ENCODE measurements at regions not wholly inside any gene's neighbourhood (a gene's known extent, or its start where the extent isn't known, plus 50 kb on each side); places are given as distances from the start of the nearest gene placed in this dataset.
"Not testable (repeated sequence)": the region's sequence is repeated elsewhere in the genome, so short reads cannot be mapped to it uniquely, and the experiment has no call there.

DNA sequence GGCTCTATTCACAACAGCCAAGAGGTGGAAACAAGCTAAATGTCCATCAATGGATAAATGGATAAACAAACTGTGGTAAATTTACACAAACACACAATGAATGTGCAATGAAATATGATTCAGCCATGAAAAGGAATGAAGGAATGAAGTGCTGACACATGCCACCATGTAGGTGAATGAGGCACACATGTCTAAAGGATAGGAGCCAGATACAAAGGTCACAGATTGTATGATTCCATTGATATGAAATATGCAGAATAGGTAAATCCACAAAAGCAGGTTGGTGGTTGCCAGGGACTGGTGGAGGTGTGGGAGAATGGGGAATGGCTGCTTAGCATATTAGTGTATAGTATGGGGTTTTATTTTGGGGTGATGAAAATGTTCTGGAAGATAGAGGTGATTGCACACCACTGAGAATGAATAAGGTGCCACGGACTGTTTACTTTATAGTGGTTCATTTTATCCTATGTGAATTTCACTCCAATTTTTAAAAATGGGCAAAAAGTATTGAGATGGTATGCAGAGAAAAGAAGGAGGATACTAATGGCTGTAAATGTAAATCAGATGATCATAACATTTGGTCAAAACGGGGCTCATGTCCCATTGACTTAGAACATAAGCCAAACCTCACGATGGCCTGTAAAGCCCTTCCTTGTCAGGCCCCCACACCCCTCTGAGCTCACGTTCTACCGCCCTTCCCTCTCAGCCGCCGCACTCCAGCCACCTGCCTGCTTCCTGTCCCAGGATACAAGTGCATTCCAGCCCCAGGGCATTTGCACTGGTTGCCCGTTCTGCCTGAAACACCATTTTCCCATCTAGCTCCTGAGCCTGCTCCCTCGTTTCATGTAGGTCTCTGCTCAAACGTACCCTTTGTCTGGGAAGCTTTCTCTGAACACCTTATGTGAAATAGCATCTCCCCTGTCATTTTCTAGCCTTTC, 165.5 kb downstream of the DDX1 start:
- DNase-seq, result no peak
- intact Hi-C loops (cut with DNase I; ENCODE audit: low total_unique reads), result no loop called here
- H3K36me3 ChIP-seq, result no peaks in the 10 kb centered on the region
- H3K27ac ChIP-seq, result no peak overlapping the region
- H3K9me3 ChIP-seq, result no peaks in the 10 kb centered on the region
- no peaks in the 10 kb centered on the region for H3K27me3 ChIP-seq
- no peaks in the 10 kb centered on the region for H3K4me1 ChIP-seq
- H3K4me3 ChIP-seq, result no peak overlapping the region
- TF ChIP-seq, protein P1, sequence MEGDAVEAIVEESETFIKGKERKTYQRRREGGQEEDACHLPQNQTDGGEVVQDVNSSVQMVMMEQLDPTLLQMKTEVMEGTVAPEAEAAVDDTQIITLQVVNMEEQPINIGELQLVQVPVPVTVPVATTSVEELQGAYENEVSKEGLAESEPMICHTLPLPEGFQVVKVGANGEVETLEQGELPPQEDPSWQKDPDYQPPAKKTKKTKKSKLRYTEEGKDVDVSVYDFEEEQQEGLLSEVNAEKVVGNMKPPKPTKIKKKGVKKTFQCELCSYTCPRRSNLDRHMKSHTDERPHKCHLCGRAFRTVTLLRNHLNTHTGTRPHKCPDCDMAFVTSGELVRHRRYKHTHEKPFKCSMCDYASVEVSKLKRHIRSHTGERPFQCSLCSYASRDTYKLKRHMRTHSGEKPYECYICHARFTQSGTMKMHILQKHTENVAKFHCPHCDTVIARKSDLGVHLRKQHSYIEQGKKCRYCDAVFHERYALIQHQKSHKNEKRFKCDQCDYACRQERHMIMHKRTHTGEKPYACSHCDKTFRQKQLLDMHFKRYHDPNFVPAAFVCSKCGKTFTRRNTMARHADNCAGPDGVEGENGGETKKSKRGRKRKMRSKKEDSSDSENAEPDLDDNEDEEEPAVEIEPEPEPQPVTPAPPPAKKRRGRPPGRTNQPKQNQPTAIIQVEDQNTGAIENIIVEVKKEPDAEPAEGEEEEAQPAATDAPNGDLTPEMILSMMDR (IDR thresholded peaks at IDR 0.05), result no peak
- TF ChIP-seq POLR2A (IDR thresholded peaks at IDR 0.05), result no peak

DNA sequence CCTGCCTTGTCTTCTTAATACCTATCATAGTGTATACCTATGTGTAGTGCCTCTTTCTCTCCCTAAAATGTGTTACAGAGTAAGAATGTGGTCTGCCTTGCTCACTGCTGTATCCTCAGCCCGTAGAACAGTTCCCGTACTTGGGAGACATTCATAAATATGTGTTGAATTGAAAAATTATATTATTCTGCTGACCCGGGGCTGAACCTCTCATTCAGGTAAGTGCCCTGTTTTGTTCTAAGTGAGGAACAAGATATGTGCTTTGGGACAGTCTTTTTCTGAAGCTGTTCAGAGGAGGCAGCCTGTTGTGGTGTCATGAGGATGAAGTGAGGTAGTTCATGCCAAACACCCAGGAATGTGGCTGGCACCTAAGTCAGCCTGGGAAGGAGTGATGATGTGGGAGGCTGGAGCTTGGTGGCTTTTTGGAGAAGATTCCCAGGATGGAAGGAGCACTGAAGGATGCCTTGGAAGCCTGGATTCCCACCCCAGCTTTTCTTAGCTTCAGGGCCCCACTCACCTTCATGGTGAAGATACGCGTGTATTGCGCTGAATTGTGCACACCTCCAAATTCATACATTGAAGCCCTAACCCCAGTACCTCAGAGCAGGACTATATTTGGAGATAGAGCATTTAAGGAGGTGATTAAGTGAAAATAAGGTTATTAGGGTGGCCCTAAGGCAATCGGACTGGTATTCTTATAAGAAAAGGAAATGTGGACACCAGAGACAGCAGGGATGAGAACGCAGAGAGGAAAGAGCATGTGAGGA, 166.3 kb downstream of the DDX1 start:
- H3K27ac ChIP-seq, result no peak overlapping the region
- no peak overlapping the region for H3K4me3 ChIP-seq
- H3K36me3 ChIP-seq, result no peaks in the 10 kb centered on the region
- TF ChIP-seq, protein P1 (IDR thresholded peaks at IDR 0.05), result no peak
- no peak for TF ChIP-seq POLR2A (IDR thresholded peaks at IDR 0.05)
- no peaks in the 10 kb centered on the region for H3K27me3 ChIP-seq
- H3K9me3 ChIP-seq, result no peaks in the 10 kb centered on the region
- intact Hi-C loops (cut with DNase I; ENCODE audit: low total_unique reads), result no loop called here
- no peaks in the 10 kb centered on the region for H3K4me1 ChIP-seq
- no peak for DNase-seq

DNA sequence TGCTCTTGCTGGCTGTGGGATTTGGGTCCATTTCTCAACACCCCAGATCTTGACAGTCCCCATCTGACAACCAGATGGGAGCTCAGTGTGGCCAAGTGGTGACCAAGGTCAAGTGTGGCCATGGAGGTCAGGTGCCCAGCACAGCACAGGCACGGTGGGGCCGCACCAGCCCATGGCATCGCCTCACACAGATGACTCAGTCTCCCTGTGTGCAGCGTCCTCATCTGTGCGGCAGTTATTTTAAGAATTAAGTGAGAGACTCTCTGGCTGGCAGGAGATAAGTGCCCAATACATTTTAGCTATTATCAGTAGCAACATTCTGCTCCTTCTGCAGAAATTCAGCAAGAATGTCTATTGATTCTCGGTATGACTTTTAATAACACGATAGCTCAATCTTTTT, 167.2 kb downstream of the DDX1 start:
- no peak for DNase-seq
- intact Hi-C loops (cut with DNase I; ENCODE audit: low total_unique reads), result no loop called here
- TF ChIP-seq, protein P1 (IDR thresholded peaks at IDR 0.05), result no peak
- no peak for TF ChIP-seq POLR2A (IDR thresholded peaks at IDR 0.05)
- no peak overlapping the region for H3K4me3 ChIP-seq
- H3K9me3 ChIP-seq, result no peaks in the 10 kb centered on the region
- no peaks in the 10 kb centered on the region for H3K4me1 ChIP-seq
- no peaks in the 10 kb centered on the region for H3K27me3 ChIP-seq
- no peak overlapping the region for H3K27ac ChIP-seq
- H3K36me3 ChIP-seq, result no peaks in the 10 kb centered on the region

DNA sequence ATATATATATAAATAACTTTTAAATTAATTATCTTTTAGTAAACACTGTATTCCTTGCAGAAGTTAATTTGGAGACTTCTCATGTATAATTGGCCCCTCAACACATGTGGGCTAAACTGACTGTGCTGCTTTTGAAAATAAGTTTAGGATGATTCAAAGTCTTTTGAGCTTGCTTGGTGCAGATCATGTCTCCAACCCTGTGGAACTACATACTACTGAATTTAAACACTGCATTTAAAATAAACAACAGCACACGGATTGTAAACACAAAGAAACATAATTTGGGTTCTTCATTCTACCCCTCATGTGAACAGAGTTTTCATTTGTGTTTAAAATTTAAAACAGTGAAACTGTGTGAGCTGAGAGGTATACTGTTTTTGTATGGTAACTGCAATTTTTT, 167.7 kb downstream of the DDX1 start:
- intact Hi-C loops (cut with DNase I; ENCODE audit: low total_unique reads), result no loop called here
- Histone ChIP-seq H3K27me3 (no peaks in the 10 kb centered on the region), H3K4me1 (no peaks in the 10 kb centered on the region), H3K4me3 (no peak overlapping the region), H3K36me3 (no peaks in the 10 kb centered on the region), H3K27ac (no peak overlapping the region), H3K9me3 (no peaks in the 10 kb centered on the region)
- no peak for DNase-seq
- TF ChIP-seq, protein P1 (IDR thresholded peaks at IDR 0.05), result no peak
- TF ChIP-seq POLR2A (IDR thresholded peaks at IDR 0.05), result no peak

DNA sequence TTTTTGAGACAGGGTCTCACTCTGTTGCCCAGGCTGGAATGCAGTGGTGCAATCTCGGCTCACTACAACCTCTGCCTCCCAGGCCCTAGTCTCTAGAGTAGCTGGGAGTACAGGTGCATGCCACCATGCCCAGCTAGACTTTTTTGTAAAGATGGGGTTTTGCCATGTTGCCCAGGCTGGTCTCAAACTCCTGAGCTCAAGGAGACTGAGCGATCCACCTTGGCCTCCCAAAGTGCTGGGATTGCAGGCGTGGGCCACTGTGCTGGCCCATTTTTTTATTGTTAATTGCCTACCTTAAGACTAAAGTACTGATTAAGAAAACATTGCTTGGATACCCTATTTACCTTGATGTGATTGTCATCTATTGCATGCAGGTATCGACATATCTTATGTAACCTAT, 168.1 kb downstream of the DDX1 start:
- H3K4me1 ChIP-seq; H3K27me3 ChIP-seq; H3K9me3 ChIP-seq; DNase-seq; H3K4me3 ChIP-seq; intact Hi-C loops (cut with DNase I; ENCODE audit: low total_unique reads); H3K27ac ChIP-seq; H3K36me3 ChIP-seq: not testable (repeated sequence)

Measured in uterus (tissue), 3 donors.